Type B pancreatic cell (in vitro differentiated cells): ENCODE measurements at regions not wholly inside any gene's neighbourhood (a gene's known extent, or its start where the extent isn't known, plus 50 kb on each side); places are given as distances from the start of the nearest gene placed in this dataset.
"Not testable (repeated sequence)": the region's sequence is repeated elsewhere in the genome, so short reads cannot be mapped to it uniquely, and the experiment has no call there.

Source experiments
- DNase-seq: peaks from one replicate; pipeline ENCODE4 v3.0.0; 2021; ENCODE audit warnings: mixed read lengths; ENCODE audit not compliant: unreplicated experiment; ENCODE audit errors: extremely low spot score
- H3K27ac Mint-ChIP-seq: 2 replicates; pipeline ENCODE4 v1.8.0; 2021; ENCODE audit warnings: mild to moderate bottlenecking, mixed read lengths
- H3K27me3 Mint-ChIP-seq: 2 replicates; pipeline ENCODE4 v1.8.0; 2021; ENCODE audit warnings: mixed read lengths
- H3K36me3 Mint-ChIP-seq: 2 replicates; pipeline ENCODE4 v1.8.0; 2021; ENCODE audit warnings: mixed read lengths
- H3K4me1 Mint-ChIP-seq: one replicate; pipeline ENCODE4 v1.8.0; 2021; ENCODE audit warnings: mixed read lengths; ENCODE audit not compliant: unreplicated experiment
- H3K4me3 Mint-ChIP-seq: 2 replicates; pipeline ENCODE4 v1.8.0; 2021; ENCODE audit warnings: mild to moderate bottlenecking, mixed read lengths
- H3K9me3 Mint-ChIP-seq: 2 replicates; pipeline ENCODE4 v1.8.0; 2021; ENCODE audit warnings: mixed read lengths
- TF ChIP-seq, protein P1 (sequence below): fragments of 200-600 bp; sonication (generic); conservative IDR thresholded peaks from 2 replicates; pipeline ENCODE4 v1.5.0; 2021; ENCODE audit warnings: antibody characterized with exemption, mild to moderate bottlenecking

DNA sequence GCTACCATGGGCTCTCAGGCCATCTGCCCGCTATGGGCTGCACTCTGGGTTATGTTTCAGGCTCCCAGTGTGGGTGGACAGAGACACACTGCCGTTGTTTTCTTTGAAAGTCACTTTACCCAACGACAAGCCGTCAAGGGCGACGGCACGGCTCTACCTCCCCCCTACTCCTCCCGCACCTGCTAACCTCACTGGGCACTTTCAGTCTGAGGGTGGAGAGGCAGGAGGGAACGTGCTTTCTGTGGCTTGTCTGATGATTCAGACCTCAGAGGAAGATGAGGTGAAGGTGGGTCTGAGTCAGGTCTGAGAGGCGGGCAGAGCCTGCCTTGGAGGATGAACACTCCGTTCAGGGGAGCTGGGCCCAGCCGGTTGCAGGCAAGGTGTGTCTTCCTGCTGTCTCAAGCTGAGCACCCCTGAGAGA is 147.6 kb upstream of the HDAC4 start:
- Mint-ChIP-seq H3K27ac (no peak overlapping the region), H3K4me3 (no peak overlapping the region), H3K4me1 (no peaks in the 10 kb centered on the region), H3K9me3 (no peaks in the 10 kb centered on the region), H3K27me3 (peaks cover 25% of the 10 kb centered on the region), H3K36me3 (no peaks in the 10 kb centered on the region)
- TF ChIP-seq, protein P1, sequence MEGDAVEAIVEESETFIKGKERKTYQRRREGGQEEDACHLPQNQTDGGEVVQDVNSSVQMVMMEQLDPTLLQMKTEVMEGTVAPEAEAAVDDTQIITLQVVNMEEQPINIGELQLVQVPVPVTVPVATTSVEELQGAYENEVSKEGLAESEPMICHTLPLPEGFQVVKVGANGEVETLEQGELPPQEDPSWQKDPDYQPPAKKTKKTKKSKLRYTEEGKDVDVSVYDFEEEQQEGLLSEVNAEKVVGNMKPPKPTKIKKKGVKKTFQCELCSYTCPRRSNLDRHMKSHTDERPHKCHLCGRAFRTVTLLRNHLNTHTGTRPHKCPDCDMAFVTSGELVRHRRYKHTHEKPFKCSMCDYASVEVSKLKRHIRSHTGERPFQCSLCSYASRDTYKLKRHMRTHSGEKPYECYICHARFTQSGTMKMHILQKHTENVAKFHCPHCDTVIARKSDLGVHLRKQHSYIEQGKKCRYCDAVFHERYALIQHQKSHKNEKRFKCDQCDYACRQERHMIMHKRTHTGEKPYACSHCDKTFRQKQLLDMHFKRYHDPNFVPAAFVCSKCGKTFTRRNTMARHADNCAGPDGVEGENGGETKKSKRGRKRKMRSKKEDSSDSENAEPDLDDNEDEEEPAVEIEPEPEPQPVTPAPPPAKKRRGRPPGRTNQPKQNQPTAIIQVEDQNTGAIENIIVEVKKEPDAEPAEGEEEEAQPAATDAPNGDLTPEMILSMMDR, result no peak
- DNase-seq, result no peak

- peaks cover 17% of the 10 kb centered on the region for H3K27me3 Mint-ChIP-seq
- not testable (repeated sequence) for H3K4me1 Mint-ChIP-seq, H3K27ac Mint-ChIP-seq, H3K4me3 Mint-ChIP-seq, DNase-seq, H3K36me3 Mint-ChIP-seq, H3K9me3 Mint-ChIP-seq
Measured at GRCh38 chr2:239547140-239547539, 146.3 kb upstream of the HDAC4 start.

DNA sequence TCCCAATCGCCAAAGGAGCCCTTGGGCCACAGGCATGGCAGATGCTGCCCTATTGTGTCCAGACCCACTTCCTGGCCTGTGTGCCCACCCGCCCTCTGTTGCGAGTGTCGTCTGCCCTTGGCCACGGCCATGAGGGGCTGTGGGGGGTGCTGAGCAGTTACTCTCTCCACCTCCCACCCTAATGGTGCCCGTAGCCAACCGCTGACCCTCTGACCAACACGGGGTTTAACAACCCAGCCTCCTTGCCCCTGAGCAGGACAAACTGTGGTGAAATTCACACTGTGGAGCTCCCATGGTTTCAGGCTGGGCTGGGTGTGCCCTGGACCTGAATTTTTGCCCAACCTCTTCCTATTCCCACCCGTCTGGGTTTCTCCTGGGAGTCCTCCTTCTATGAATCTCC is 145.7 kb upstream of the HDAC4 start:
- Mint-ChIP-seq H3K27me3 (peaks cover 17% of the 10 kb centered on the region), H3K9me3 (no peaks in the 10 kb centered on the region), H3K4me3 (no peak overlapping the region), H3K4me1 (no peaks in the 10 kb centered on the region), H3K27ac (no peak overlapping the region), H3K36me3 (no peaks in the 10 kb centered on the region)
- no peak for DNase-seq
- TF ChIP-seq, protein P1, result no peak

DNA sequence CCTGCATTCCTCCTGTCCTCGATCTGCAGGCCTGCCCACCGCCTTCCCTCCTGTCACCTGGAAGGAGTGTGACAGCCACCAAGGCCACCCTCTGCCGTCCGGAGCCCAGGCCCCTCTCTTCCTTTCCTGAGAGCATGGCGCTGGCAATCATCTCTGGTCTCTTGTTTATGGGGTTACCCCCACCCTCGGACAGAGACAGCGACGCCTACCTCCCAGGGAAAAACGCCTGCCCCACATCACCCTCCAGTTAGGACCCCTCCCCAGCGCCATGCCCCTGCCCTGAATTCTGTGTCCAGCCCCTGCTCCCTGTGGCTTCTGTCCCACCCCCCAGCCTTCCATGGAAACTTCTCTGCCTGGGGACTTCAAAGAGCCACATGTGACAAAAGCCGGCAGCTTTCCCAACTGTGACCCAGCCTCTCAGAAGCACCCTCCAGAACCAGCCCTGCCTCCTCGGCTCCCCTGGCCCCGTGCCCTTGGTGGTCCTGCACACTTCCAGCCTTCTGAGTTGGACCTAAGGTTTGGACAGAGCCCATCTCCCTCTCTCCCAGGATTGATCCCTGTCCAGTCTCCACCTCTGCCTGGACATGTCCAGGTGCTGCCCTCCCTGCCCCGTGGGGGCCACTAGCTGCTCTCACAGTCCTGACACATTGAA is 145.0 kb upstream of the HDAC4 start:
- Mint-ChIP-seq H3K27ac (no peak overlapping the region), H3K9me3 (no peaks in the 10 kb centered on the region), H3K4me3 (no peak overlapping the region), H3K4me1 (no peaks in the 10 kb centered on the region), H3K27me3 (peaks cover 17% of the 10 kb centered on the region), H3K36me3 (no peaks in the 10 kb centered on the region)
- TF ChIP-seq, protein P1, result no peak
- no peak for DNase-seq

DNA sequence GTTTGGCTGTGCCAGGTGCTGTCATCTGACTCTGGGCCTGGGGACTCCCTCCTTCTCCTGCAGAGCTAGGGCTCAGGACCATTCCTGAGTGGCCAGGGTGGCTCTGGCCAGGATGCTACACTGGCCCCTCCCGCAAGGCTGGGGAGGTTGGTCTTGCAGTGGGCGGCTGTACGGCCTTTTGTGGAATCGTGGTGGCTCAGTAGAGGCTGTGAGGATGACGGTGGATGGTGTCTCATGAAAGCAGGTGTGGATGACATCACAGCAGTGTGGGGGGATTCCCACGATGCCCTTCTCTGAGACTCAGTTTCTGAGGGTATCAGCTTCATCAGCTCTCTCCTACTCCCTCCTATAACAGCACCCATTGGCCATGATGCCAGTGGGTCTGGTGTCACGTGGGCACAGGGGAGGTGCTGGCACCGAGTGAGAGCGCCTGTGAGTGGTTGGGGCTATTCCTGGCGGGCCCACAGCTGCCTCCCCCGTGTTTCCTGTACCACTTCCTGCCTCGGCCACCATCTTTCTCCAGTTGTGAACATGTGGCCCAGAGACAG is 144.2 kb upstream of the HDAC4 start:
- DNase-seq, result no peak
- no peak overlapping the region for H3K4me3 Mint-ChIP-seq
- TF ChIP-seq, protein P1, result no peak
- no peaks in the 10 kb centered on the region for H3K9me3 Mint-ChIP-seq
- no peak overlapping the region for H3K27ac Mint-ChIP-seq
- H3K36me3 Mint-ChIP-seq, result no peaks in the 10 kb centered on the region
- no peaks in the 10 kb centered on the region for H3K4me1 Mint-ChIP-seq
- peaks cover 16% of the 10 kb centered on the region for H3K27me3 Mint-ChIP-seq

- Mint-ChIP-seq H3K4me3 (no peak overlapping the region), H3K27ac (no peak overlapping the region), H3K9me3 (no peaks in the 10 kb centered on the region), H3K36me3 (no peaks in the 10 kb centered on the region), H3K4me1 (no peaks in the 10 kb centered on the region), H3K27me3 (peaks cover 14% of the 10 kb centered on the region)
- TF ChIP-seq, protein P1, result no peak
- no peak for DNase-seq
Measured at GRCh38 chr2:239544143-239544917, 143.5 kb upstream of the HDAC4 start.
